H1 (cell line): ENCODE measurements at regions not wholly inside any gene's neighbourhood (a gene's known extent, or its start where the extent isn't known, plus 50 kb on each side); places are given as distances from the start of the nearest gene placed in this dataset.

ENCODE experiments used
- CTCF ChIA-PET: fragments of 300-600 bp; sonication (Branson Sonifier 250); formaldehyde crosslinking; loops from one replicate; lab custom pipeline; 2021; ENCODE audit not compliant: partially characterized antibody; lab: Charles Lee
- POLR2A ChIA-PET: fragments of 300-600 bp; sonication (Branson Sonifier 250); formaldehyde crosslinking; loops from one replicate; lab custom pipeline; 2021; ENCODE audit warnings: inconsistent platforms; ENCODE audit not compliant: partially characterized antibody; lab: Charles Lee
- DNase-seq, 2 experiments: peaks; one replicate each; pipeline versions ENCODE4 v3.0.0 to v3.0.0-alpha.2; 2010 to 2022; ENCODE audit warnings: low spot score in 2 of 2, low read depth in 1 of 2, mixed read lengths in 1 of 2
- FAIRE-seq: peaks from 2 replicates; lab custom pipeline; 2011; peaks lifted over from hg19 to GRCh38; lab: Jason Lieb, UNC
- H2AFZ ChIP-seq: 2 replicates; pipeline ENCODE4 v1.8.1; 2012; ENCODE audit warnings: low read length, inconsistent platforms
- H2AK5ac ChIP-seq: 2 replicates; pipeline ENCODE4 v1.6.1; 2013; ENCODE audit warnings: low read depth, low read length
- H2BK120ac ChIP-seq: replicated peaks from 2 replicates; pipeline ENCODE3; 2013; ENCODE audit warnings: low read depth, low read length, inconsistent platforms
- H2BK12ac ChIP-seq: 2 replicates; pipeline ENCODE4 v1.6.1; 2013; ENCODE audit warnings: low read depth, low read length
- H2BK15ac ChIP-seq: 2 replicates; pipeline ENCODE4 v1.6.1; 2013; ENCODE audit warnings: low read length
- H2BK20ac ChIP-seq: 2 replicates; pipeline ENCODE4 v1.6.1; 2013; ENCODE audit warnings: low read length
- H2BK5ac ChIP-seq: 2 replicates; pipeline ENCODE4 v1.6.1; 2013; ENCODE audit warnings: low read depth, low read length
- H3K14ac ChIP-seq: 2 replicates; pipeline ENCODE4 v1.6.1; 2013; ENCODE audit warnings: inconsistent platforms; ENCODE audit not compliant: insufficient read length
- H3K18ac ChIP-seq: 2 replicates; pipeline ENCODE4 v1.6.1; 2013; ENCODE audit warnings: low read length; ENCODE audit errors: extremely low read depth
- H3K23ac ChIP-seq: 2 replicates; pipeline ENCODE4 v1.6.1; 2013; ENCODE audit warnings: inconsistent platforms; ENCODE audit not compliant: insufficient read length
- H3K23me2 ChIP-seq: 2 replicates; pipeline ENCODE4 v1.6.1; 2013; ENCODE audit warnings: low read depth, low read length
- H3K27ac ChIP-seq: 2 replicates; pipeline ENCODE4 v1.6.1; 2011; ENCODE audit warnings: low read depth, low read length, inconsistent platforms
- H3K27me3 ChIP-seq, 4 experiments: replicated peaks in 1 of 4; 1 replicate in 1 of 4; 2 replicates in 3 of 4; pipeline versions ENCODE4 v1.6.1 to v1.8.1; 2011 to 2013; ENCODE audit warnings: low read length in 3 of 4, mild to moderate bottlenecking in 3 of 4, inconsistent platforms in 2 of 4, mixed read lengths in 2 of 4, moderate library complexity in 1 of 4; ENCODE audit not compliant: control insufficient read depth in 3 of 4, insufficient read depth in 3 of 4; ENCODE audit errors: extremely low read depth in 1 of 4
- H3K36me3 ChIP-seq, 4 experiments: 2 replicates each; pipeline versions ENCODE4 v1.6.1 to v1.8.1; 2011 to 2013; ENCODE audit warnings: mild to moderate bottlenecking in 4 of 4, low read length in 3 of 4, moderate library complexity in 2 of 4, control low read depth in 1 of 4, inconsistent platforms in 1 of 4; ENCODE audit not compliant: insufficient read depth in 4 of 4, control insufficient read depth in 2 of 4
- H3K4ac ChIP-seq: replicated peaks from 2 replicates; pipeline ENCODE3; 2013; ENCODE audit warnings: low read length, low read depth, mixed read lengths, inconsistent platforms; ENCODE audit not compliant: insufficient read length
- H3K4me1 ChIP-seq, 4 experiments: replicated peaks in 1 of 4; 1 replicate in 1 of 4; 2 replicates in 3 of 4; pipeline versions ENCODE4 v1.6.1 to v1.8.1; 2011 to 2013; ENCODE audit warnings: low read length in 3 of 4, inconsistent platforms in 2 of 4, mixed read lengths in 1 of 4; ENCODE audit not compliant: insufficient read depth in 4 of 4, control insufficient read depth in 3 of 4
- H3K4me2 ChIP-seq, 2 experiments: 2 replicates each; pipeline versions ENCODE4 v1.6.1 to v1.8.1; 2011 to 2013; ENCODE audit warnings: low read depth in 2 of 2, low read length in 2 of 2, control low read depth in 1 of 2, inconsistent platforms in 1 of 2, mild to moderate bottlenecking in 1 of 2; ENCODE audit not compliant: insufficient read depth in 1 of 2
- H3K4me3 ChIP-seq, 4 experiments: fragments of 200-600, 300-600 bp in 1 of 4; sonication (generic), shearing (Covaris generic), sonication (Bioruptor Twin) in 1 of 4; 2 replicates each; pipeline versions ENCODE4 v1.5.1 to v1.8.1; 2011 to 2016; ENCODE audit warnings: low read length in 4 of 4, low read depth in 3 of 4, control low read depth in 2 of 4, inconsistent platforms in 2 of 4, mild to moderate bottlenecking in 2 of 4, mixed read lengths in 1 of 4, moderate library complexity in 1 of 4; ENCODE audit not compliant: insufficient read depth in 2 of 4; ENCODE audit errors: extremely low read depth in 1 of 4
- H3K56ac ChIP-seq: replicated peaks from 2 replicates; pipeline ENCODE3; 2013; ENCODE audit warnings: low read depth, mild to moderate bottlenecking, mixed read lengths, low read length, inconsistent platforms; ENCODE audit not compliant: insufficient read length
- H3K79me1 ChIP-seq: 2 replicates; pipeline ENCODE4 v1.6.1; 2013; ENCODE audit warnings: low read depth, low read length, control low read depth
- H3K79me2 ChIP-seq, 2 experiments: 2 replicates each; pipeline versions ENCODE4 v1.6.1 to v1.8.1; 2012 to 2013; ENCODE audit warnings: low read length in 2 of 2, mild to moderate bottlenecking in 2 of 2, inconsistent platforms in 1 of 2; ENCODE audit not compliant: insufficient read depth in 2 of 2, control insufficient read depth in 1 of 2
- H3K9ac ChIP-seq, 4 experiments: replicated peaks in 1 of 4; 1 replicate in 1 of 4; 2 replicates in 3 of 4; pipeline versions ENCODE4 v1.6.1 to v1.8.1; 2011 to 2013; ENCODE audit warnings: low read depth in 3 of 4, low read length in 3 of 4, control low read depth in 2 of 4, mild to moderate bottlenecking in 2 of 4, moderate library complexity in 2 of 4, inconsistent platforms in 1 of 4; ENCODE audit errors: extremely low read depth in 1 of 4
- H3K9me3 ChIP-seq, 2 experiments: 2 replicates each; pipeline versions ENCODE4 v1.6.1 to v1.8.1; 2012 to 2013; ENCODE audit warnings: mild to moderate bottlenecking in 2 of 2, moderate library complexity in 2 of 2, control low read depth in 1 of 2, inconsistent platforms in 1 of 2, low read depth in 1 of 2, low read length in 1 of 2, mixed read lengths in 1 of 2; ENCODE audit not compliant: insufficient read depth in 2 of 2
- H4K20me1 ChIP-seq, 2 experiments: replicated peaks in 1 of 2; 2 replicates each; pipeline versions ENCODE3 to v1.8.1; 2011 to 2013; ENCODE audit warnings: inconsistent platforms in 2 of 2, low read length in 2 of 2, mild to moderate bottlenecking in 1 of 2; ENCODE audit not compliant: insufficient read depth in 2 of 2, control insufficient read depth in 1 of 2
- H4K5ac ChIP-seq: 2 replicates; pipeline ENCODE4 v1.6.1; 2013; ENCODE audit warnings: low read length, low read depth, mixed read lengths, inconsistent platforms; ENCODE audit not compliant: insufficient read length
- H4K8ac ChIP-seq: 2 replicates; pipeline ENCODE4 v1.8.0; 2013; ENCODE audit warnings: mild to moderate bottlenecking, moderate library complexity, low read length, inconsistent platforms; ENCODE audit not compliant: insufficient read depth; ENCODE audit errors: extremely low read depth
- H4K91ac ChIP-seq: replicated peaks from 2 replicates; pipeline ENCODE3; 2013; ENCODE audit warnings: low read length, mixed read lengths, inconsistent platforms; ENCODE audit not compliant: insufficient read length
- ATF3 ChIP-seq: IDR thresholded peaks from 2 replicates; pipeline ENCODE4 v1.6.1; 2011; ENCODE audit warnings: low read depth, mild to moderate bottlenecking, low read length; ENCODE audit not compliant: insufficient read depth
- POLR2A ChIP-seq, 2 experiments: IDR thresholded peaks; 1 replicate in 1 of 2; 2 replicates in 1 of 2; pipeline ENCODE4 v1.6.1; 2011; ENCODE audit warnings: low read depth in 2 of 2, low read length in 2 of 2, mild to moderate bottlenecking in 2 of 2; ENCODE audit errors: control extremely low read depth in 1 of 2
- RXRA ChIP-seq: IDR thresholded peaks from 2 replicates; pipeline ENCODE4 v1.6.1; 2011; ENCODE audit warnings: low read depth, mild to moderate bottlenecking, low read length, moderate library complexity; ENCODE audit not compliant: insufficient read depth
- SAP30 ChIP-seq: fragments of 300-600 bp; sonication (generic); IDR thresholded peaks from 2 replicates; pipeline ENCODE4 v1.7.1; 2012; ENCODE audit warnings: low read length, moderate library complexity, mild to moderate bottlenecking, inconsistent platforms; ENCODE audit not compliant: insufficient read depth, insufficient replicate concordance
- SP2 ChIP-seq: IDR thresholded peaks from 2 replicates; pipeline ENCODE4 v1.6.1; 2012; ENCODE audit warnings: mild to moderate bottlenecking, low read length, inconsistent platforms
- SUZ12 ChIP-seq: fragments of 200-600 bp; sonication (generic); IDR thresholded peaks from 2 replicates; pipeline ENCODE4 v1.6.1; 2012; ENCODE audit warnings: mild to moderate bottlenecking, inconsistent platforms, low read length, moderate library complexity, mixed read lengths
- WGBS, 2 experiments: shearing (Covaris generic) in 1 of 2; methylation state at CpG; one replicate each; pipeline versions ENCODE4 v1.1.6 to v1.1.7; 2013 to 2015; ENCODE audit warnings: low lambda C conversion rate in 2 of 2, mixed read lengths in 2 of 2, inconsistent platforms in 1 of 2, low coverage in 1 of 2, missing lambda C conversion rate in 1 of 2; ENCODE audit not compliant: insufficient replicate concordance in 2 of 2, insufficient coverage in 1 of 2, insufficient read length in 1 of 2; ENCODE audit errors: extremely low coverage in 1 of 2, missing lambda C conversion rate in 1 of 2; 5-methylcytosine and 5-hydroxymethylcytosine counted together

- no peaks in the 10 kb centered on the region for H3K27me3 ChIP-seq
- no peak overlapping the region for H2AFZ ChIP-seq
- H3K18ac ChIP-seq: no peak overlapping the region
- no peak for DNase-seq
- no peak overlapping the region for H4K8ac ChIP-seq
- H2BK5ac ChIP-seq: no peak overlapping the region
- no peak for TF ChIP-seq RXRA
- no peak for TF ChIP-seq POLR2A (IDR thresholded peaks at IDR 0.05; ENCODE audit: control extremely low read depth in 1 of 2, low read depth in 2 of 2, low read length in 2 of 2)
- TF ChIP-seq SUZ12: no peak
- TF ChIP-seq ATF3: no peak
- no peak for TF ChIP-seq SP2
- TF ChIP-seq SAP30: no peak
- TF ChIP-seq, all 59 proteins: peak for 0
- Histone ChIP-seq H3K23me2 (no peaks in the 10 kb centered on the region), H4K5ac (no peak overlapping the region), H3K4me2 (no peak overlapping the region), H2BK12ac (no peak overlapping the region), H2BK20ac (no peak overlapping the region), H3K4ac (no peak overlapping the region), H3K14ac (no peak overlapping the region), H3K4me3 (no peak overlapping the region), H2BK15ac (no peak overlapping the region), H3K23ac (no peak overlapping the region), H3K9me3 (no peaks in the 10 kb centered on the region), H3K4me1 (no peaks in the 10 kb centered on the region), H2AK5ac (no peak overlapping the region), H3K79me2 (no peaks in the 10 kb centered on the region), H3K56ac (no peak overlapping the region), H3K36me3 (no peaks in the 10 kb centered on the region), H4K20me1 (no peaks in the 10 kb centered on the region), H4K91ac (no peak overlapping the region), H3K79me1 (no peaks in the 10 kb centered on the region), H2BK120ac (no peak overlapping the region), H3K9ac (no peak overlapping the region), H3K27ac (no peak overlapping the region)
- FAIRE-seq: no peak
- ChIA-PET CTCF (no interaction called here), POLR2A (no interaction called here)
- 88% methylated on average over 2 of the region's 2 CpGs; no CpG with 5 or more reads in 1 of the 2 experiments for WGBS, 2 experiments
Observed at GRCh38 chr18:1624612-1625011, 719.9 kb downstream of the ADCYAP1 start.
